Adipocyte (in vitro differentiated cells): ENCODE measurements at regions not wholly inside any gene's neighbourhood (a gene's known extent, or its start where the extent isn't known, plus 50 kb on each side); places are given as distances from the start of the nearest gene placed in this dataset.

Source experiments
- DNase-seq: peaks from one replicate; pipeline ENCODE4 v3.0.0-alpha.2; 2015; ENCODE audit warnings: low read depth
- H3K27me3 ChIP-seq: replicated peaks from 2 replicates; pipeline ENCODE4 v1.7.0; 2013; ENCODE audit warnings: mild to moderate bottlenecking, low read length, moderate library complexity; ENCODE audit not compliant: control insufficient read depth, insufficient read depth
- H3K36me3 ChIP-seq: 2 replicates; pipeline ENCODE4 v1.7.0; 2013; ENCODE audit warnings: low read length, mild to moderate bottlenecking, moderate library complexity; ENCODE audit not compliant: control insufficient read depth, insufficient read depth, severe bottlenecking
- H3K4me1 ChIP-seq: 2 replicates; pipeline ENCODE4 v1.7.0; 2013; ENCODE audit warnings: mild to moderate bottlenecking, low read length, moderate library complexity; ENCODE audit not compliant: control insufficient read depth, insufficient read depth
- H3K4me3 ChIP-seq: 2 replicates; pipeline ENCODE4 v1.7.0; 2013; ENCODE audit warnings: mild to moderate bottlenecking, low read length, moderate library complexity
- H3K9ac ChIP-seq: 2 replicates; pipeline ENCODE4 v1.7.0; 2013; ENCODE audit warnings: mild to moderate bottlenecking, low read length, moderate library complexity
- H3K9me3 ChIP-seq: 2 replicates; pipeline ENCODE4 v1.7.0; 2013; ENCODE audit warnings: mild to moderate bottlenecking, low read length, moderate library complexity; ENCODE audit not compliant: control insufficient read depth

DNA sequence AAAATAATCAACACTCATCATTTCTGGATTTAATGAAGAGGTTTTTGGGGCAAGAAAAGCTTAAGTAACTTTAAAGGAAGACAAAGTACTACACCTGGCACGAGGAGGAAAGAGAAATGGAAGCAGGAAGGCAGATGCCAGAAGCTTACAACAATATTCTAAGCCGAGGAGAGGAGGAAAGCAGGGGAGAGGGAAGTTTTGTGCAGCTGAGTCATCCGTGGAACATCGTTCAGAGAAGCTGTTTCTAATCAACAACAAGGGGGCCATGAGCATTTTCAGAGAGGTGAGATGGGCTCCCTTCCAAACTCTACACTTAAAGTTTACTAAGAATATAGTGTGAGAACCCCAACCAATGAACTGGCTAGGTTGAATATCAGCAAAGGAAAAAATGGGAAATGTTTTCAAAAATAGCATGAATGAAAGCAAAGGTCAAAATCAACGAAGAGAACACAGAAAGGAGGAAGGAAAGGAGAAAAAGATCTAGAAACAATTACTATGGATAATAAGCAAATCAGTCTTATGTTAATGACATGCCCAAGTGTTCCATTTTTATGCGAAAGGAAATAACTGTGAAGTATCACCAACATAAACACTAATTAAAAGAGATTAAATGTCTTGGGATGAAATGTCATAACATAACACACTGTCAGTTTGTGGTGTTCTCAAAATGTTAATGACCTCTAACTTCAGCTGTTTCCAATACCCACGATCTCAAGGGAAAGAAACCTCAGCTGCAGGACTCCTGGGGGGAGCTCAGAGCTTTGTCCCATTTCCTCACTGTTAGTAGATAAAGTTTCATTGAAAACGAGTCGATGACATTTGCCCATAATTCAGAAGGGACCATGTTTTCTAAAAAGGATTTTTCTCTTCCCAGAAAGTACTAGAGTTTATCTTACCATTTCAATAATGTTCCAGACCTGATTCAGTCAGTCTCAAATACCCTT, 203.4 kb upstream of the STXBP5 start:
- Histone ChIP-seq H3K4me3 (peak overlapping the region; percentile 66), H3K27me3 (no peaks in the 10 kb centered on the region), H3K4me1 (peaks cover 41% of the 10 kb centered on the region), H3K36me3 (no peaks in the 10 kb centered on the region), H3K9me3 (no peaks in the 10 kb centered on the region), H3K9ac (peak overlapping the region; percentile 48)
- DNase-seq, result peak; percentile 86

- peak; percentile 56 for DNase-seq
- Histone ChIP-seq H3K4me3 (peak overlapping the region; percentile 66), H3K9ac (peak overlapping the region; percentile 48), H3K4me1 (peaks cover 41% of the 10 kb centered on the region), H3K36me3 (no peaks in the 10 kb centered on the region), H3K27me3 (no peaks in the 10 kb centered on the region), H3K9me3 (no peaks in the 10 kb centered on the region)
These were observed 202.6 kb upstream of the STXBP5 start for GRCh38 chr6:147001621-147002020.

GRCh38 chr6:147003186-147003585, 201.0 kb upstream of the STXBP5 start:
- Histone ChIP-seq H3K27me3 (no peaks in the 10 kb centered on the region), H3K4me3 (no peak overlapping the region), H3K4me1 (peaks cover 41% of the 10 kb centered on the region), H3K36me3 (no peaks in the 10 kb centered on the region), H3K9me3 (no peaks in the 10 kb centered on the region), H3K9ac (no peak overlapping the region)
- DNase-seq, result no peak

DNA sequence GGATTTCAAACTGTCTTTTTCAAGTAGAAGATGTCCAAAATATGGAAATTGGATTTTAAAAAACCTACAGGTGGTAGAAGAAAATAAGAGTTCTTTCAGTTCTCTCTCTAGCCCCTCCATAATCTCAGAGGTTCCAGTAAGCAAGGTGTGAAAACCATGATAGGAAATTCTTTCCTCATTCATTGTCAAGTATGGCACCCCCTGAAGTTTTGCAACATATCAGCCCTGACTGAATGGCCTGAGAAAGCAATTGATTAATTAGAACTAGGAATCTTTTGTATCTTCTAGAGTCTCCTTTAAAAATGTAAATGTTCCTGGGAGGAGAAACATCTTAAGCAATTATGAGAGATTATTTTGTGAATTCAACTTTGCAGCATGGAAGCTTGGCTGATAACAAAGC, 198.7 kb upstream of the STXBP5 start:
- no peak for DNase-seq
- no peak overlapping the region for H3K9ac ChIP-seq
- H3K36me3 ChIP-seq, result no peaks in the 10 kb centered on the region
- H3K9me3 ChIP-seq, result no peaks in the 10 kb centered on the region
- peaks cover 31% of the 10 kb centered on the region for H3K4me1 ChIP-seq
- H3K27me3 ChIP-seq, result no peaks in the 10 kb centered on the region
- no peak overlapping the region for H3K4me3 ChIP-seq

- Histone ChIP-seq H3K4me1 (peaks cover 12% of the 10 kb centered on the region), H3K36me3 (no peaks in the 10 kb centered on the region), H3K4me3 (no peak overlapping the region), H3K9ac (no peak overlapping the region), H3K9me3 (no peaks in the 10 kb centered on the region), H3K27me3 (no peaks in the 10 kb centered on the region)
- no peak for DNase-seq
These were observed 196.8 kb upstream of the STXBP5 start for GRCh38 chr6:147007441-147007840.

GRCh38 chr6:147009358-147009757, 194.9 kb upstream of the STXBP5 start:
- no peaks in the 10 kb centered on the region for H3K4me1 ChIP-seq
- H3K4me3 ChIP-seq, result no peak overlapping the region
- no peaks in the 10 kb centered on the region for H3K9me3 ChIP-seq
- H3K9ac ChIP-seq, result no peak overlapping the region
- no peak for DNase-seq
- no peaks in the 10 kb centered on the region for H3K36me3 ChIP-seq
- H3K27me3 ChIP-seq, result no peaks in the 10 kb centered on the region

- no peaks in the 10 kb centered on the region for H3K36me3 ChIP-seq
- no peak overlapping the region for H3K4me3 ChIP-seq
- no peak for DNase-seq
- H3K4me1 ChIP-seq, result no peaks in the 10 kb centered on the region
- no peak overlapping the region for H3K9ac ChIP-seq
- H3K9me3 ChIP-seq, result no peaks in the 10 kb centered on the region
- H3K27me3 ChIP-seq, result no peaks in the 10 kb centered on the region
These were observed 188.5 kb upstream of the STXBP5 start for GRCh38 chr6:147015674-147016073.

- Histone ChIP-seq H3K36me3 (no peaks in the 10 kb centered on the region), H3K27me3 (no peaks in the 10 kb centered on the region), H3K9me3 (no peaks in the 10 kb centered on the region)
These were observed 187.8 kb upstream of the STXBP5 start for GRCh38 chr6:147016440-147016839.

GRCh38 chr6:147017153-147017552, 187.1 kb upstream of the STXBP5 start:
- H3K36me3 ChIP-seq, result no peaks in the 10 kb centered on the region
- no peak for DNase-seq

More at GRCh38 chr6:147016440-147016839, 187.8 kb upstream of the STXBP5 start:
- no peak overlapping the region for H3K4me3 ChIP-seq
- no peak overlapping the region for H3K9ac ChIP-seq
- no peaks in the 10 kb centered on the region for H3K4me1 ChIP-seq
- no peak for DNase-seq

GRCh38 chr6:147019001-147019400, 185.2 kb upstream of the STXBP5 start:
- Histone ChIP-seq H3K9ac (no peak overlapping the region), H3K27me3 (no peaks in the 10 kb centered on the region), H3K9me3 (no peaks in the 10 kb centered on the region), H3K4me1 (no peaks in the 10 kb centered on the region), H3K36me3 (no peaks in the 10 kb centered on the region), H3K4me3 (no peak overlapping the region)
- no peak for DNase-seq

More at GRCh38 chr6:147017153-147017552, 187.1 kb upstream of the STXBP5 start:
- H3K27me3 ChIP-seq, result no peaks in the 10 kb centered on the region
- no peak overlapping the region for H3K9ac ChIP-seq
- H3K9me3 ChIP-seq, result no peaks in the 10 kb centered on the region
- no peak overlapping the region for H3K4me3 ChIP-seq
- no peaks in the 10 kb centered on the region for H3K4me1 ChIP-seq

- Histone ChIP-seq H3K9me3 (peaks cover 3% of the 10 kb centered on the region), H3K4me1 (no peaks in the 10 kb centered on the region), H3K4me3 (no peak overlapping the region), H3K36me3 (no peaks in the 10 kb centered on the region), H3K9ac (no peak overlapping the region), H3K27me3 (no peaks in the 10 kb centered on the region)
- DNase-seq, result peak; percentile 18
These were observed 182.2 kb upstream of the STXBP5 start for GRCh38 chr6:147022041-147022440.
